Hepatocyte (in vitro differentiated cells): ENCODE measurements at regions not wholly inside any gene's neighbourhood (a gene's known extent, or its start where the extent isn't known, plus 50 kb on each side); places are given as distances from the start of the nearest gene placed in this dataset.

Experiments
- DNase-seq: peaks from one replicate; pipeline ENCODE4 v3.0.0-alpha.2; 2016; ENCODE audit warnings: low spot score
- H2AFZ ChIP-seq: fragments of 200-600 bp; sonication (generic); 2 replicates; pipeline ENCODE4 v1.6.0; 2016; ENCODE audit warnings: antibody characterized with exemption, mild to moderate bottlenecking
- H3K27ac ChIP-seq: fragments of 200-600 bp; sonication (generic); 2 replicates; pipeline ENCODE4 v1.5.1; 2016; ENCODE audit warnings: mild to moderate bottlenecking
- H3K27me3 ChIP-seq: fragments of 200-600 bp; sonication (generic); 2 replicates; pipeline ENCODE4 v1.6.1; 2016
- H3K36me3 ChIP-seq: fragments of 200-600 bp; sonication (generic); replicated peaks from 2 replicates; pipeline ENCODE4 v1.5.1; 2016; ENCODE audit warnings: low read depth; ENCODE audit not compliant: insufficient read depth
- H3K4me1 ChIP-seq: fragments of 200-600 bp; sonication (generic); 2 replicates; pipeline ENCODE4 v1.5.1; 2016; ENCODE audit warnings: mild to moderate bottlenecking, moderate library complexity; ENCODE audit not compliant: insufficient read depth
- H3K4me2 ChIP-seq: fragments of 200-600 bp; sonication (generic); 2 replicates; pipeline ENCODE4 v1.6.0; 2016
- H3K4me3 ChIP-seq: fragments of 200-600 bp; sonication (generic); 2 replicates; pipeline ENCODE4 v1.5.1; 2016; ENCODE audit warnings: mild to moderate bottlenecking
- H3K79me2 ChIP-seq: fragments of 200-600 bp; sonication (generic); 2 replicates; pipeline ENCODE4 v1.6.0; 2017; ENCODE audit warnings: mild to moderate bottlenecking
- H3K9me2 ChIP-seq: fragments of 200-600 bp; sonication (generic); replicated peaks from 2 replicates; pipeline ENCODE4 v1.6.0; 2017; ENCODE audit warnings: mild to moderate bottlenecking; ENCODE audit not compliant: insufficient read depth
- H3K9me3 ChIP-seq: fragments of 200-600 bp; sonication (generic); 2 replicates; pipeline ENCODE4 v1.5.1; 2016; ENCODE audit warnings: low read depth, mild to moderate bottlenecking
- H4K20me1 ChIP-seq: fragments of 200-600 bp; sonication (generic); 2 replicates; pipeline ENCODE4 v1.6.0; 2016; ENCODE audit warnings: mild to moderate bottlenecking; ENCODE audit not compliant: insufficient read depth, poor library complexity, severe bottlenecking
- CTCF ChIP-seq: fragments of 200-600 bp; sonication (generic); IDR thresholded peaks from 2 replicates; pipeline ENCODE4 v1.5.1; 2016; ENCODE audit warnings: antibody characterized with exemption, mild to moderate bottlenecking; ENCODE audit not compliant: poor library complexity
- EZH2 ChIP-seq: fragments of 200-600 bp; sonication (generic); IDR thresholded peaks from 2 replicates; pipeline ENCODE4 v1.6.1; 2016; ENCODE audit warnings: antibody characterized with exemption, mild to moderate bottlenecking, borderline replicate concordance
- EZH2phosphoT487 ChIP-seq: fragments of 200-600 bp; sonication (generic); IDR thresholded peaks from one replicate; pipeline ENCODE4 v1.6.1; 2018; ENCODE audit warnings: antibody characterized with exemption, mild to moderate bottlenecking, low read depth, moderate library complexity; ENCODE audit not compliant: unreplicated experiment, severe bottlenecking
- WGBS: methylation state at CpG from one replicate; pipeline ENCODE4 v1.1.6; 2016; ENCODE audit warnings: low lambda C conversion rate; ENCODE audit errors: missing lambda C conversion rate; 5-methylcytosine and 5-hydroxymethylcytosine counted together

- H3K36me3 ChIP-seq = no peaks in the 10 kb centered on the region
- no peaks in the 10 kb centered on the region for H4K20me1 ChIP-seq
- no peak overlapping the region for H2AFZ ChIP-seq
- peak overlapping the region; percentile 21 for H3K27ac ChIP-seq
- no peak overlapping the region for H3K4me2 ChIP-seq
- H3K9me3 ChIP-seq = no peaks in the 10 kb centered on the region
- TF ChIP-seq EZH2 (no peak), EZH2phosphoT487 (no peak), CTCF (no peak)
- no peak overlapping the region for H3K4me3 ChIP-seq
- 63% methylated on average over 5 of the region's 5 CpGs for WGBS
- no peaks in the 10 kb centered on the region for H3K4me1 ChIP-seq
- no peaks in the 10 kb centered on the region for H3K9me2 ChIP-seq
- DNase-seq = no peak
- no peaks in the 10 kb centered on the region for H3K79me2 ChIP-seq
- H3K27me3 ChIP-seq = no peaks in the 10 kb centered on the region
Measured at GRCh38 chr14:34254571-34254970, 207.5 kb downstream of the SPTSSA start.

- TF ChIP-seq EZH2phosphoT487 = no peak
- no peak for TF ChIP-seq CTCF
- TF ChIP-seq EZH2 = no peak
- no peaks in the 10 kb centered on the region for H3K36me3 ChIP-seq
- H3K4me2 ChIP-seq = no peak overlapping the region
- no peaks in the 10 kb centered on the region for H3K27me3 ChIP-seq
- 96% methylated on average over 1 of the region's 1 CpG for WGBS
- H2AFZ ChIP-seq = no peak overlapping the region
- no peak overlapping the region for H3K4me3 ChIP-seq
- DNase-seq = no peak
- peak overlapping the region; percentile 21 for H3K27ac ChIP-seq
- H3K9me3 ChIP-seq = no peaks in the 10 kb centered on the region
- H3K4me1 ChIP-seq = no peaks in the 10 kb centered on the region
- no peaks in the 10 kb centered on the region for H3K79me2 ChIP-seq
- H4K20me1 ChIP-seq = no peaks in the 10 kb centered on the region
- no peaks in the 10 kb centered on the region for H3K9me2 ChIP-seq
Measured at GRCh38 chr14:34254031-34254430, 208.0 kb downstream of the SPTSSA start.

- Histone ChIP-seq H3K4me2 (no peak overlapping the region), H3K27me3 (no peaks in the 10 kb centered on the region), H3K9me2 (no peaks in the 10 kb centered on the region), H3K9me3 (no peaks in the 10 kb centered on the region), H2AFZ (no peak overlapping the region), H3K4me1 (no peaks in the 10 kb centered on the region), H3K79me2 (no peaks in the 10 kb centered on the region), H3K27ac (no peak overlapping the region), H4K20me1 (no peaks in the 10 kb centered on the region), H3K36me3 (no peaks in the 10 kb centered on the region), H3K4me3 (no peak overlapping the region)
- no peak for TF ChIP-seq CTCF
- TF ChIP-seq EZH2 = no peak
- no peak for TF ChIP-seq EZH2phosphoT487
- 73% methylated on average over 2 of the region's 2 CpGs for WGBS
- DNase-seq = no peak
Measured at GRCh38 chr14:34252227-34252626, 209.8 kb downstream of the SPTSSA start.

- no peak overlapping the region for H2AFZ ChIP-seq
- TF ChIP-seq CTCF (no peak), EZH2phosphoT487 (no peak), EZH2 (no peak)
Measured at GRCh38 chr14:34251662-34252061, 210.4 kb downstream of the SPTSSA start.

More at GRCh38 chr14:34251662-34252061, 210.4 kb downstream of the SPTSSA start:
- no peaks in the 10 kb centered on the region for H3K9me3 ChIP-seq
- H3K4me3 ChIP-seq = no peak overlapping the region
- no peak overlapping the region for H3K27ac ChIP-seq
- no peaks in the 10 kb centered on the region for H3K27me3 ChIP-seq
- DNase-seq = no peak
- no peaks in the 10 kb centered on the region for H4K20me1 ChIP-seq
- no peaks in the 10 kb centered on the region for H3K4me1 ChIP-seq
- no peaks in the 10 kb centered on the region for H3K79me2 ChIP-seq
- WGBS = 86% methylated on average over 6 of the region's 6 CpGs
- H3K4me2 ChIP-seq = no peak overlapping the region
- H3K9me2 ChIP-seq = no peaks in the 10 kb centered on the region
- H3K36me3 ChIP-seq = no peaks in the 10 kb centered on the region
